Keratinocyte (primary cell): ENCODE measurements at regions not wholly inside any gene's neighbourhood (a gene's known extent, or its start where the extent isn't known, plus 50 kb on each side); places are given as distances from the start of the nearest gene placed in this dataset.

Experiments
- EZH2 ChIP-seq: IDR thresholded peaks from one replicate; pipeline ENCODE4 v1.6.1; 2012; ENCODE audit warnings: inconsistent platforms, mild to moderate bottlenecking, low read length, moderate library complexity
- TF ChIP-seq, protein P1 (sequence below), 3 experiments: IDR thresholded peaks in 1 of 3; conservative IDR thresholded peaks in 1 of 3; optimal IDR thresholded peaks in 1 of 3; 2 replicates in 2 of 3; 3 replicates in 1 of 3; pipeline versions ENCODE3 to v1.5.1; 2011; ENCODE audit warnings: low read length in 3 of 3, mild to moderate bottlenecking in 3 of 3, moderate library complexity in 2 of 3, control low read depth in 1 of 3, inconsistent platforms in 1 of 3; ENCODE audit not compliant: insufficient read depth in 2 of 3; ENCODE audit errors: extremely low read depth in 1 of 3

DNA sequence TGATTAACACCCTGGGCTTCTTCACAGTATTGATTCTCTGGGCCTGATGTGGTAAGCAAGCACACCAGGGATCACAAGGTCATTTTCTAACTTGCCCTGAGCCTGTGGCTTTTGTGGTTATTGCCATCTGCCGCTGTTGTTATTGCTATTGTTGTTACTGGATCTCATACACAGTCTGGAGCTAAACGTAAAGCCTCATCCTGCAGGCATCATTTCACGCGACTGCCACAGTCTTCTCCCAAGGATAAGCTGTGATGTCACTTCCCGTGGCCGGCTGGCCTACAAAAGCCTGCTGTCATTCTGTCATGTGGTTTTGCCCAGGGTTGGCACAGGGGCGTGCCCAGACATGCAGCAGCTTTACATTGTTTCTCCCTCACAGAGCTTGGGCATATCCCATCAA, 154.0 kb upstream of the GPR12 start:
- TF ChIP-seq, protein P1, sequence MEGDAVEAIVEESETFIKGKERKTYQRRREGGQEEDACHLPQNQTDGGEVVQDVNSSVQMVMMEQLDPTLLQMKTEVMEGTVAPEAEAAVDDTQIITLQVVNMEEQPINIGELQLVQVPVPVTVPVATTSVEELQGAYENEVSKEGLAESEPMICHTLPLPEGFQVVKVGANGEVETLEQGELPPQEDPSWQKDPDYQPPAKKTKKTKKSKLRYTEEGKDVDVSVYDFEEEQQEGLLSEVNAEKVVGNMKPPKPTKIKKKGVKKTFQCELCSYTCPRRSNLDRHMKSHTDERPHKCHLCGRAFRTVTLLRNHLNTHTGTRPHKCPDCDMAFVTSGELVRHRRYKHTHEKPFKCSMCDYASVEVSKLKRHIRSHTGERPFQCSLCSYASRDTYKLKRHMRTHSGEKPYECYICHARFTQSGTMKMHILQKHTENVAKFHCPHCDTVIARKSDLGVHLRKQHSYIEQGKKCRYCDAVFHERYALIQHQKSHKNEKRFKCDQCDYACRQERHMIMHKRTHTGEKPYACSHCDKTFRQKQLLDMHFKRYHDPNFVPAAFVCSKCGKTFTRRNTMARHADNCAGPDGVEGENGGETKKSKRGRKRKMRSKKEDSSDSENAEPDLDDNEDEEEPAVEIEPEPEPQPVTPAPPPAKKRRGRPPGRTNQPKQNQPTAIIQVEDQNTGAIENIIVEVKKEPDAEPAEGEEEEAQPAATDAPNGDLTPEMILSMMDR (optimal IDR thresholded peaks at IDR 0.05 in 1 of 3, IDR thresholded peaks at IDR 0.05 in 1 of 3, conservative IDR thresholded peaks at IDR 0.05 in 1 of 3; ENCODE audit: extremely low read depth in 1 of 3, insufficient read depth in 2 of 3, low read length in 3 of 3) = no peak
- TF ChIP-seq EZH2 = no peak
